Fibroblast of peridontal ligament (primary cell): ENCODE measurements at regions not wholly inside any gene's neighbourhood (a gene's known extent, or its start where the extent isn't known, plus 50 kb on each side); places are given as distances from the start of the nearest gene placed in this dataset.
A peak's percentile ranks its signal among the peaks of the same experiment; 100 is the strongest.
"Not testable (repeated sequence)": the region's sequence is repeated elsewhere in the genome, so short reads cannot be mapped to it uniquely, and the experiment has no call there.

Source experiments
- DNase-seq: peaks from one replicate; pipeline ENCODE4 v3.0.0-alpha.2; 2010; ENCODE audit errors: extremely low read depth

DNA sequence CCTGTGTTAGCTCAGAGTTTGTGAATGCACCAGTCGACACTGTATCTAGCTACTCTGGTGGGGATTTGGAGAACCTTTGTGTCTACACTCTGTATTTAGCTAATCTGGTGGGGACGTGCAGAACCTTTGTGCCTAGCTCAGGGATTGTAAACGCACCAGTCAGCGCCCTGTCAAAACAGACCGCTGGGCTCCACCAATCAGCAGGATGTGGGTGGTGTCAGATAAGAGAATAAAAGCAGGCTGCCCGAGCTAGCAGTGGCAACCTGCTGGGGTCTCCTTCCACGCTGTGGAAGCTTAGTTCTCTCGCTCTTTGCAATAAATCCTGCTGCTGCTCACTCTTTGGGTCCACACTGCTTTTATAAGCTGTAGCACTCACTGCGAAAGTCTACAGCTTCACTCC, 324.2 kb downstream of the RAD51AP2 start:
- DNase-seq, result no peak

GRCh38 chr2:17193433-17193890, 324.8 kb downstream of the RAD51AP2 start:
- DNase-seq, result not testable (repeated sequence)

GRCh38 chr2:17191223-17191622, 327.0 kb downstream of the RAD51AP2 start:
- DNase-seq, result no peak

- DNase-seq, result no peak
Observed at GRCh38 chr2:17190527-17190926, 327.7 kb downstream of the RAD51AP2 start.

- no peak for DNase-seq
Observed at GRCh38 chr2:17188721-17189120, 329.5 kb downstream of the RAD51AP2 start.

DNA sequence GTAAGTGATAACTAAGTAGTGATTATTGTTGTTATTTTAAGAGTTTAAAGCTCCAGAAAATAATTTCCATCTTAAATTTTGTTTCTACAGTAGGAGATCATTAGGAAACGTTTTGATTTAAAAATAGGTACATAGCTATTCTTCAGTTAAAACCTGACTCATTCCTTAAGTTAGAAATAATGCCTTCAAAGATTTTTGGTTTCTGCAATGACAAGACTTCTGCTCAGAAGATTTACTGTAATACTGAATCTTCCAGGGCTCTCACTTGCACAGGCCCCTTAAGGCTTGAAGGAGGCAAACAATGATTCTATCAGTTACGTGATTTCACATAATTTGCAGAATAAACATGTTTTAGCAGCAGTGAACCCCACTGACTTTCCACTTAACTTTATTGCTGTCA, 333.7 kb downstream of the RAD51AP2 start:
- no peak for DNase-seq

DNA sequence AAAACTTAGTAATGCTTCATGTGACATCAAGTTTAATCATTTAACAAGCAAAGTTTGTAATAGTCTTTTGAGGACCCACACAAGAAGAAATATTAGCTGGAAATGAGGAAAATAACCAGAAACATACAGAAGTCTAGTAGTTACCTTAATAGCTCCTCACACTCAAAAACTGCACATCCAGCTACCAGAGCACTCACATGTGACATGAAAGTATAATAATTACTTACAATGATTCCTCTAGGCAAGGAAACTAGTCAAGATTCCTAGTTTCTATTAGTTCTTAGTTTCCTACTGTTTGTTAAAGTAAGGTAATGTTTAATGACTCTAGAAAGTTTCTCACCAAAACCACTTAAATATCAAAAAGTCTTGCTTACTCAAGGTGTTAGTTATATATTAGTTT, 335.8 kb downstream of the RAD51AP2 start:
- DNase-seq, result no peak

- no peak for DNase-seq
Observed at GRCh38 chr2:17181051-17181752, 337.0 kb downstream of the RAD51AP2 start.

GRCh38 chr2:17179145-17179808, 339.0 kb downstream of the RAD51AP2 start:
- DNase-seq, result no peak

- DNase-seq, result no peak
Observed at GRCh38 chr2:17177088-17177487, 341.2 kb downstream of the RAD51AP2 start.

GRCh38 chr2:17171446-17172049, 346.7 kb downstream of the RAD51AP2 start:
- DNase-seq, result peak; percentile 12

DNA sequence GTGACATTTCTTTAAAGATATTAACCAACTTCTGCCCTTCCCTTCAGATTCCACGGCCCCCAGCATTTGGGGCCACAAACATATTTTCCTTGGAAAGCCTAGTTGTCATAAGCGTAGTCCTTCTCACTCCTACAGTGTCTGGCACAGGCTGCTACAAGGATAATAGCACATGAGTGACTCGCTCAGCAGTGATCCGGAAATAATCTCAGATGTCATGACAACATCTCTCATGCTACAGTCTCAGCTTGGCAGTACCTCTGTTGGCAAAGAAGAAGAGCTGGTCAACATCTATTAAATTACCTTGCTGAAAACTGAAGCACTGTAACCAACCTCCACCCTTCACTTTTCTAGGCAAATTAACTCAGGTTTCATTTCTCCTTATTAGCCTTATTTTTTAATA, 351.7 kb downstream of the RAD51AP2 start:
- no peak for DNase-seq

DNA sequence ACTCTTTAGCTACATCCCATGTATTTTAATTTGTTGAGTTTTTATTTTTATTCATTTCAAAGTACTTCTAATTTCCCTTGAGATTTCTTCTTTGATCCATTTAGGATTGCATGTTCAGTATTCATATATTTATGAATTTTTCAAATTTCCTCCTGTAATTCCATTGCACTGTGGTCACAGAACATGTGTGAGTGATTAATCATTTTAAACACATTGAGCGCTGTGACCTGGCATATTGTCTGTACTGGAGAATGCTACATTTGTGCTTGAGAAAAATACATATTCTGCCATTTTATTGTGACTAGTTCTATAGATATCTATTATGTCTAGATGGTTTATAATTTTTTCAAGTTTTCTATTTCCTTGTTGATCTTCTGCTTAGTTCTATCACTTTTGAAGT, 353.7 kb downstream of the RAD51AP2 start:
- DNase-seq, result no peak

DNA sequence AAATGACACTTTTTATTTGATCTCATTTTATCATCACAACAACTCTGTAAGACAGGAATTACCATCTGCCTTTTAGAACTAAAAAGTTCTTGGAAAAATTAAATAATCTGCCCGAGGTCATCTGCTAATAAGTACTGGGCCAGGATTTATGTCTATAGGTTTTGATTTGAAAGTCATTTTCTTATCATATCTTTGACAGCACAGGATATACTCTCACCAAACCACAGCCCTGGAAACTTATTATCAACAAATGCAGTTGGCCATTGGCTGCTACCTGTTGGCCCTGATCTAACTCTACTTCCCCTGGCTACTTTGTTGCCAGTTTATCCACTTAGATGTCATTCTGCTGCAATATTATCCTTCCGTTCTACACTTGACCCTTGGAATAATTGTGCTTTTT, 354.6 kb downstream of the RAD51AP2 start:
- no peak for DNase-seq

DNA sequence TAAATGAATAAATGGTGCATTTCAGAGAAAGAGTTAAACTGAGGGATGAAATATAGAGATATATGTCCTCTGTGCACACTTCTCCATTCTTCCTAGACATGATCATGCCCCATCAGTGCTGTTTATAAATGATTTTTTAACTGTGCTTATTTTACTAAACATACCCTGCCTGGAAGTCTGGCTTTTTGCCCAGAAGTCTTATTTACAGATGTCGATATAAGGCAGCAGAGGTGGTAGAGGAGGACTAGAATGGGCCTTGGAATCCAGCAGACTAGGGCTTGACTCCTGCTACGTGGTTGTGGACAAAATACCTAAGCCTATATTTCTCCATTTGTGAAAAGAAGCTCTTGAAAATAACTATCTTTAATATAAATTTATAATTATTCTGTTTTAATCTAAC, 355.5 kb downstream of the RAD51AP2 start:
- no peak for DNase-seq

DNA sequence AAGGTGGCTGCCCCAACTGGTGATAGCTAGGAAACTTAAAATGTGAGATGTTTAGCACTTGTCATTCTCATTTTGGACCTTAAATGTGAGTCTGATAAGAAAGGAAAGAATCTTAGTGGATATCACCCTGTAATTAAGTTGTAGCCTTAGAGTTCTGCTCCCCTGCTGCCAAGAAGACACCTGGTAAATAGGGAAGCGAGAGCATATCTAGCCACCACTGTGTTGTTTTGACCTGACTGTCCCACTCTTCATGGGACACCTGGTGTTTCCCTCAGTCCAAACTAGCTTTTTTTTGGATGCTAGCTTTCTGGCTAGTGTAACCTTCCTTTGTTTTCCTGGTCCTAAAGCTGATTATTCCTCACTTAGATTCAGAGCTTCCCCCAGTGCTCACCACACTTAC, 357.6 kb downstream of the RAD51AP2 start:
- DNase-seq, result no peak

DNA sequence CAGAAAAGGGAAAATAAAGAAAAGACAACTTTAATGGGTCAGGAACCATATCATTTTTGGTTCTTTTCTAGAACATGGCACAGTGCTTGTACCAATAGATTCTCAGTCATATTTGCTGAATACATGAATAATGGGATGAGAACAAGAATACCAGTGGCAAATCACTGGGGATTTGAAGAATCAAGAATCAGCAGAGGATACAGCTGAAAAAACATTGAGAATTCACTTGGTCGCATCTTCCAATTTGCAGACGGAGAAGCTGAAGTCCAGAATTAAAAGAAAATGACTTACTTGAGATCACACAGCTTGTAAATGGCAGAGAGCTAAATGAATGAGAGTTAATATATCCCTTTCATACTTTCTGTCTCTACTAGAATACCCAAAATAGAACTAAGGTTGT, 362.2 kb downstream of the RAD51AP2 start:
- DNase-seq, result no peak

DNA sequence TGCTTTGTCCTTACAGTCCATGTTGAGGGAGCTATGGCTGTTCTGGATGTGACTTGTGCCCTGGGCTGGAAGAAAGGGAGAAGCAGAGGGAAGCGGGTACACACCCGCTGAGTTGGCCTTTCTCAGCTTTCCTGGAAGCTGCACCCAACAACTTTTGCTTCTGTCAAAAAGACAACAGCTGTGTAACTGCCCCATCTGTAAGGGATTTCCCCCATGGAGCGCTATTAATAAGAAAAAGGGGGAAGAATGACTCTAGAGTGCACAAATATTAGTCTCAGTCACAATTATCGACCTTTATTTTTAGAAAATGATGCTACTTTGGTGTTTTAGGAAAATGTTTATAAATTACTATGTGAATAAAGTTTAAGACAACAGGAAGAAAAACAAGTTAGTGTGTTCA, 368.3 kb downstream of the RAD51AP2 start:
- DNase-seq, result no peak

GRCh38 chr2:17148407-17149145, 369.7 kb downstream of the RAD51AP2 start:
- peak; percentile 47 for DNase-seq

DNA sequence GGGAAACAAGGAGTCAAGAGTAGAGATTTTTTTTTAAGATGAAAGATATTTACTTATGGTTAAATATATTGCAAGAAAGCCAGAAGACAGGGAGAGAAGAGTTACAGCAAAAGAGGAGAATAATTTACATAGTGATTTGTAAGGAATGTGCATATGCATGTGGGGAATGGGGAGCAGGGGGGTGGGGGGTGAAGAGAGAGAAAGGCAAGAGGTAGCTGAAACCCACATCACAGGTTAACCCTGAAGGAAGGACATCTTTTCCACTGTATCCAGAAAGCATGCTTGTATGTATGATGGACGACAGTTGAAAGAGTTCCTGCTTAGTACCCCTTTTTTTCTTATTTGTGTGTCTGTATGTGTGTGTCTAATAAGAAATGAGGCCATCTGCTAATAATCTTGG, 371.9 kb downstream of the RAD51AP2 start:
- DNase-seq, result no peak

DNA sequence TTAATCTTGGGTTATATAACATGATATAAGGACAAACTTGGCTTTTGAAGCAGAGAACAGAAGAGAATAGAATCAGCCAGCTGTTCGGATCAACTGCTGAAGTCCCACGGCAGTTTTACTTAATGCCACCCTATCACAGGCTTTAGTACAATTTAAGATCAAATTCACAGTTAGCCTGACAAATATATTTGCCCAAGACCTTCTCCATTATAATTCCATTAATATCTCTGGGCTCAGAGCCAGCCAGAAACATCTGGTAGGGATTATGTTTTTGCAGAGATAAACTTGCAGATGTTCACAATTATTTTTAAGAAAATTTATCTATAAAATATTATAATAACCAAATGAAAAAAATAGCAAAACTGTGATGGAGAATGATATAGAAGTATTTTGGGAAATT, 381.4 kb downstream of the RAD51AP2 start:
- DNase-seq, result peak; percentile 16

- no peak for DNase-seq
Observed at GRCh38 chr2:17136231-17136630, 382.0 kb downstream of the RAD51AP2 start.
